Dedifferentiated amniotic fluid mesenchymal stem cell (primary cell): ENCODE measurements at regions not wholly inside any gene's neighbourhood (a gene's known extent, or its start where the extent isn't known, plus 50 kb on each side); places are given as distances from the start of the nearest gene placed in this dataset.

Experiments
- DNase-seq: peaks from one replicate; pipeline ENCODE4 v3.0.0-alpha.2; 2016; ENCODE audit errors: extremely low spot score

GRCh38 chr18:28723506-28723905, 546.6 kb upstream of the CDH2 start:
- DNase-seq = no peak

DNA sequence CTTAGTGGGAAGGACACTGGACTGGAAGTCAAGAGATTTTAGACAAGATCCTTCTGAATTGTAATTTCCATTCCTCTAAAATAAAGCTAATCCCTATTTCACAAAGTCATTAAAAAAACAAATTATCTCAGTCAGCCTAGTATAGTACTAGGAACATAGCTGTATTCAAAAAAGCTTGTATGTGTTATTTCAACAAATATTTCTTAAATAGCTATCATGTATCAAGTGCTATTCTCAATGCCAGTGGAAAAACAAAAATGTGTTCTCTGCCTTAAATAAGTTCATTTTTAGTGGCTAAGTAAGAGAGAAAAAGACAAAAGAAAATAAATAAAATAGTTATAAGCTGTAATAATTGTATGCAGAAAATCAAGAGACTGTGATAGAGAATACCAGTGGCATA, 541.8 kb upstream of the CDH2 start:
- DNase-seq = peak; percentile 38

DNA sequence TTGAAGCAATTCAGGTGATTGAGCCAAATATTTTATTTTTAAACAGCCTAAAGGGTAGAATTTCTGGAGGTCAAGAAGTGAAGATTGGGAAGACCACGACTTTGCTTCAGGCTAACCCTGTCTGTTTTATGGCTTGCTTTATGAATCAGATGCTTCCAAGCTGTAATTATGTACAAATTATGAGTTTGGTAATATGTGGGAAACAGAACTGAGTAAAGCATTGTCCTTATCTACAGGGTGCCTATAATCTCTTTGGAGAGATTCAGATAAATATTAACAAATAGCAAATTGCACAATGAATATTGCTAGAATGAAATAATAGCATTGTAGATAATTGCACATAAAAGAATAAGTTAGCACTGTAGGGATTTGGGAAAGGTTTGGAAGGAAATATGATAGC, 539.4 kb upstream of the CDH2 start:
- no peak for DNase-seq

DNA sequence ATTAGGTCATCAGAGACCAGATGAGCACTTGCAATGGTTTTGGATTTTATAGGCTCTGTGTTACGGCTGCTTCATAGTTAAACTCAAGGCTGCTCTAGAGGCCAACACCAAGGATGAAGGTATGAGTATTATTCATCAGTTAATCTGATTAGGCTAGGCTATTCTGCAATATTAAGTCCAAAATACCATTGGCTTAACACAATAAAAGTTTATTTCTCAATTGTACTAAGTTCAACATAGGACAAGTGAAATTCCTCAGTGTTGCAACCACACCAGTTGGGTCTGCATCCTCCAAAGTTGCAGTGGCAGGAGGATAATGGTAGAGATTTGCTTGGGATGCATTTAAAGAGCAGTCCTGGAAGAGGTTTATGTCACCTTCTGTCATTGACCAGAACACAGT, 538.3 kb upstream of the CDH2 start:
- DNase-seq = no peak

DNA sequence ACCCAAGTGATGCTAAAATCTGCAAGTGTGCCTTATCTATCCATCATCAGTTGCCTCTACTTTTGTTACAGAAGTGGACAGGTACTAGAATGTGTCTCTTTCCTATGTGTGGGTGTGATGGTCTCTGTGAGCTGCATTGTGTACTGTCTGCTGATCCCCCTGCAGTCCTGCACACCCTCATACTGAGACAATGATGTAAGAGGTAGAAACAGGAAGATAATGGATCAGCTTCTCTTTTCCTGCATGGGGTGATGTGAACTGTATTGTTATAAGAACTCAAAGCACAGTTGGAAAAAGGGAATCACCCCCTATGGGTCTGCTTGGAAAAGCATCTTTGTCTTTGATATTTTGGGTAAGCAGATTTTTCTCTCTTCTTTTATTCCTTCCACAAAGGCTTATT, 537.6 kb upstream of the CDH2 start:
- no peak for DNase-seq

DNA sequence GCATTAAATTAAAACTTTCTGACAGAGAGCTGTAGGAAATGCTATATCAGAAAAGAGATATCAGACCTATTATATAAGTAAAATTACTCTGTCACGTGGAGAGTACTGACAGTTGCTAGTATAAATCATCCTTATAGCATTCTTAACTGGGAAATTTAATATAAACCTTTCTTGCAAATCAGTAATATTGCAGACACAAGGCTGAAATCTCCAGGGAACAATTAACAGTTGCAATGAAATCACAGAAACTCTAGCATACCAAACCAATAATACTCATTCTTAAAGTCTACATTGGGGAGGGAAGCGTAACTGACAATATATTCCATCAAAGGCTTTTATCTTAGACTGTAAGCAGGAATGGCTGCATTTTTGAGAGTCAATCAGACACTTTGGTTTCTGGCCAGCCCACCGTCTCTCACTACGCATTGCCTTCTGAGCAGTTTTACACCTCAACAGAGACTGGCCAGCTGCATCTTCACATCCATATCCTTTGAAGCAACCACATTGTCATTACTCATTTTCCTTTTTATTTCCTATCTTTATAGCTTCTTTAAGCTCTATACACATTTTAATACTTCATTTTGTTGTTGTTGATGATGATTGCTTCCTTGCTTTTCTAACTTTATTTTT, 536.0 kb upstream of the CDH2 start:
- DNase-seq = no peak

DNA sequence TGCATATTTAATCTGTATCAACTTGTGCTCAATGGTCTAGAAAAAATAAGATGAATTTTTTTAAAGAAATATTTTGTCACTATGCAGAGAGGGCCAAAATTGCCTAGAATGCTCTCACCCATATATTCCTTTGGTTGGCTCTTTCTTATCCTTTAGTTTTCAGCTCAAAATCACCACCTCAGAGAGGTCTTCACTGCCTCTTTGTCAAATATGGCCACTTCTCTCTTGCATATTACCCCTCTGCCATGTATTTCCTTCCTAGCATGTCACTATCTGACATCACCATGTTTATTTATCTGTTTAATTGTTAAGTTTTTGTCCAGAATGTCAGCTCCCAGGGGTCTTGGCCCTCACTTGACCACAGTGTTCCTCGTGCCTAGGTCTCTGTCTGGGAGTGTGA, 535.2 kb upstream of the CDH2 start:
- DNase-seq = no peak

GRCh38 chr18:28711096-28711495, 534.2 kb upstream of the CDH2 start:
- DNase-seq = no peak

GRCh38 chr18:28707006-28707405, 530.1 kb upstream of the CDH2 start:
- DNase-seq = no peak

DNA sequence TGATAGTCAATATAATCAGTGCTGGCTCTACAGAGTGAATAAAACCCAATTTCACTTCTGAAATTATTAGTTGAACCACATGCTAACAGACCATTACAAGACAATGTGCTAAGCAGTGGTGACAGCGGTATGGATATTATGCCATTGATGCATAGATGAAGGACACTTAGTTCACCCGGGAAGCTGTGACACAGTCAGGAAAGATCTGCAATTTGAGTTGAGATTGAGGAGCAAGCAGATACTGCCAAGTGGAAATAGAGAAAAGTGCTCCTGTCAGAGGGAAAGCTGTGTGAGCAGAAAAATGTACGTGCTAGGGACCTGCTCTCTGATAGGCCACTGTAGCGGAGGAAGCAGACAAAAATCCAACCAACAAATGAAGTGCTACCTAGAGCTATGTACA, 529.5 kb upstream of the CDH2 start:
- DNase-seq = no peak

DNA sequence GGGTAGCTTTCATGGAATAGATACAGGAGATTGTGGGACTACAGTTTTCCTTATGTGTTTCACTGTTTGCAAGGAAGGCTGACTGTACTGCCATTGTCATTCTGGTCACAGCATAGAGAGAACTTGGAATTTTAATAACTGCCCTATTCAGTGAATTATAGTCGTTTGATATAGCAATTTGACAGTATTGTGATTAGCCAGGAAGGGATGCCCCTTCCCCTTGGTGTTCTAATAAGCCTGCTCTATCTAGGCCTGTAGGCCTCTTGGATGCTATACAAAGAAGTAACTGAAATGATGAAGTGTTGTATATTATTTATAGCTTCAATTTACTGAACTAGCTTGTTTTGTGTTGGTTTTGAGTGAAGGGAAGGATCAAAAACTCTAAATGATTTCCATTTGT, 528.6 kb upstream of the CDH2 start:
- no peak for DNase-seq

- no peak for DNase-seq
Observed at GRCh38 chr18:28692337-28692736, 515.4 kb upstream of the CDH2 start.

DNA sequence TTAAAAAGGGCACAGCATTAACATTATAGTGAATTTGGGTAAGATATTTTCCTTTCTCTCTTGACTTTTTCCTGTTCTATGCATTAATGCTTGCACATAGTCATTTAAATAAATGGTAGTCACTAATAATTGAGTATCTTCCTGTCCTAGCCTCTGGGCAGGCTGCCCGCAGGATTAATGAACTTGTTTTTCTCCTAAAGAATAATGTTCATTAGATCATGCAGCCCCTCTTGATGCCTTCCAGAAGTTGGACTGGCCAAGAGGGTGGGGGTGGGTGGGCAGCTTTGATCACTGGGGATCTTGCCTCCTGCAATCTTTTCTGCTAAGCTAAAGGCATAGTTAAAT, 514.5 kb upstream of the CDH2 start:
- DNase-seq = no peak

DNA sequence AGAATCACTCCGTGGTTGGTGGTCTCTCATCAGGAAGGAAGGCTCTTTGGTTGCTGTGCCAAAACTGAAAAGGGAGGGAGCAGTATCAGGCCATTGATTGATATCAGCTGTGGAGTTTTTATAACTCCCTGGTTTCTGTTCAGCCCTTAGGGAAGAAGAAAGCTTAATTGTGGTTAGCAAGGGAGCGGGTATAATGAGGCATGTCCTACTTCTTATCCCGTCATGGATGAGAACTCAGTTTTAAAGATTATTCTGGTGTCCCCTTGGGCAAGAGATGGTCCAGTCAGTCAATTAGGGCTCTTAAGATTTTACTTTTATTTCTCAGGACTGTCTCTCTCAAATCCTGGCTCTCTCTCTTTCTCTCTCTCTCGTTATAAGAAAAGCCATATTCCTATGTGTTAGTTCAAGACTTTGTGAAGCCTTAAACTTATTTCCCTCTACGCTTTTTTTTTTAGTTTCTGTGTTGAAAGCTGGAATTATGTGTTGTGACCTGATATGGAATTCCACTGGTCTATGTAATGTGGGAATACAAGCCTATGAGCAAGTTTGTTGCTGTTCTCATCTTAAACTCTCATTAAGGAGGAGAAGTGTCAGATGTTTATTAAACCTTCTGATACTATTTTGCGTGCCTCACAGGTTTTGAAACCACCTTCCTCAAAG, 514.0 kb upstream of the CDH2 start:
- DNase-seq = no peak

DNA sequence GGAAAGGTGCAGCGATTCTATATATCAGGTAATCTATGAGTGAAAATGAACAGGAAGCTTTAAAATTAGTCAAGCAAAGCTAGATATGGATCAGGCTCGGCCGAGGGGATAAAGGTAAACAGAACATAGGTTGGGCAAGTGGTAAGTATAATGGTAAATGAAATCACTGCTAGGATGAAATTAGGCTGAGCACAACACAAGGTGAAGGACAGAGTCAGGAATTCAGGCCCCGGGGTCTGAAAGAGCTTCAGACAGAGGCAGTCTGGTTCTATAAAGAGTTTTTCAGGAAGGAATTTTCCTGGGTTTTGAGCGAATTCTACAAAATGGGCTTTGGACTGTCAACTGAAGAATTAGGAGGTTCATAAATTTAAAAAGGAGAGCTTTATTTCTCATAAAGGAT, 513.2 kb upstream of the CDH2 start:
- DNase-seq = no peak

DNA sequence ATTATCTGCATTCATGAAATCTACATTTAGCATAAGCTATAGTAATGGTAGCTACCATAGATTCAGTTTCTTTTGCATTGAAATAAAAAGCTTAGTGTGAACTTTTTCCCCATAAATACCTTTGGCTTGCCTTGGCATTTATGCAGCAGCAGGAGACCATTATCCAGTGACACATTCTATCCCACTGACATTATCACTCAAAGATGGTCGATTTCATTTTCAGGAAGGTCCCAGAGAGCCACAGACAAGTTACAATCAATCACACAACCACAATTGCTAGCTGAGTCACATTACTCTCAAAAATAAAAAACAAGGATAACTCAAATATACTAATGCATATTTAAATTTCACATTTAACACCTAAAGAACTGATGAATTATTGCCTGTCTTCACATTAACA, 512.7 kb upstream of the CDH2 start:
- no peak for DNase-seq

DNA sequence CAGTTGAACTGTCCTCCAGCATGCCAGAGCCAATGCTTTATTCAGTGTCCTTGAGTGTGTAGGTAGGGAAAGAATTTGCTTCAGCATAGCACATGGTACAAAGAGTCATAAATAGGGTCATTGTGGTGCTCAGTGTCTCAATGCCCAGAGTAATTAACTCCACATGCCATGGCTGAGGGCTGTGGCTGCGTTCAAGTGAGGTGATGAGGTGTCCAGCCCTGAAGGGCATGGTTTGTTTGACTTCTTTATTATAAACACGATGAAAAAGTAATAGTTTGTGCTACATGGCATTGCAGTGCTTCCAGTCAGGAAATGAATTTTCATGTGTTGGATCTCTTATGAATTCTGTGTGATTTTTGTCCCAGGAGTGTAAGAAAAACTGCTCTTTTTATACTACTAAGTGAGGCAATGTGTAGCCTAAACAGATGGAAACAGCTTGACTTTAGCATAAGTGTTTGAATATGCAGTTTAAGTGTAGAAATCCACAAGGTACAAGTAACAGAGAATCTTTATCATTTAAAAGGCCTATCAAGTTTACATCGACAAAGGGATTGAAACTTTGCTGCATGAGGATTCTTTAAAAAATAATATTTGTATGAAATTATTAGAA, 507.9 kb upstream of the CDH2 start:
- DNase-seq = no peak

GRCh38 chr18:28682912-28683311, 506.0 kb upstream of the CDH2 start:
- DNase-seq = no peak

DNA sequence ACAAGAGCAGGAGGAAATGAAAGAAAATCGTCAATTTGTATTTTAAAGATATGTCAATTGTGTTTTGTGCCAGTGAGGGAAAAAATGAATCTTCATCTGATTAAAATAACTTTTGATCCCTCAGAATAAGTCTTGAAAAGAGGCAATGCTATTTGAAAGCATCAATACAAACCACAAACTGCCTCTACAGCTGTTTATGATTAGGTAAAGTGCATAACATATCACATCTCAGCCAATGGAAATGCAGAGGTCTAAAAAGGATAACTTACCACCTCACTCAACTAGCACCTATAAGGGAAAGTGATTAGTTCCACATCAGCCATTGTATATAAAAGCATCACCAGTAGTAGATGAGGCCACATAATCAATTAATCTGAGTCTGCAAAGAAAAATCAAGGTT, 492.2 kb upstream of the CDH2 start:
- no peak for DNase-seq

DNA sequence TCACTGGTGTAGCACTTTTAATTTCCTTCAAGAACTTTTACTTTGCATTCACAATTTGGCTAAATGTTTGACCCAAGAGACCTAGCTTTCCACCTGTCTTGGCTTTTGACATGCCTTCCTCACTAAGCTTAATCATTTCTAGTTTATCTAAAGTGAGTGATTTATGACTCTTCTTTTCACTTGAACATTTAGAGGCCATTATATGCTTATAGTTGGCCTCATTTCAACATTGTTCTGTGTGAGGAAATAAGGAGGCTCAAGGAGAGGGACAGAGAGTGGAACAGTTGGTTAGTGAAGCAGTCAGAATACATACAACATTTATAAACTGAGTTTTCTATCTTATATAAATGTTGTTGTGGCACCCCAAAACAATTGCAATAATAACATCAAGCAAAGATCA, 489.3 kb upstream of the CDH2 start:
- no peak for DNase-seq

- no peak for DNase-seq
Observed at GRCh38 chr18:28657961-28658360, 481.0 kb upstream of the CDH2 start.

DNA sequence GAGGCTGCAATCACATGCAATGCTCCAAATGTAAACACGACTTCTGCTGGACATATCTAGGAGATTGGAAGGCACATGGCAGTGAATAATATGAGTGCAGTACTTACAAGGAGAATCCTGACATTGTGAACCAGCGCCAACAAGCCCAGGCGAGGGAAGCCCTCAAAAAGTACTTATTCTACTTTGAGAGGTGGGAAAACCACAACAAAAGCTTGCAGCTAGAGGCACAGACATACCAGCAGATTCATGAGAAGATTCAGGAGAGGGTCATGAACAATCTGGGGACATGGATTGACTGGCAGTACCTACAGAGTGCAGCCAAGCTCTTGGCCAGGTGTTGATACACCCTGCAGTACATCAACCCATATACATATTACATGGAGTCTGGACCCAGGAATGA, 475.7 kb upstream of the CDH2 start:
- no peak for DNase-seq

GRCh38 chr18:28651298-28651697, 474.4 kb upstream of the CDH2 start:
- no peak for DNase-seq

DNA sequence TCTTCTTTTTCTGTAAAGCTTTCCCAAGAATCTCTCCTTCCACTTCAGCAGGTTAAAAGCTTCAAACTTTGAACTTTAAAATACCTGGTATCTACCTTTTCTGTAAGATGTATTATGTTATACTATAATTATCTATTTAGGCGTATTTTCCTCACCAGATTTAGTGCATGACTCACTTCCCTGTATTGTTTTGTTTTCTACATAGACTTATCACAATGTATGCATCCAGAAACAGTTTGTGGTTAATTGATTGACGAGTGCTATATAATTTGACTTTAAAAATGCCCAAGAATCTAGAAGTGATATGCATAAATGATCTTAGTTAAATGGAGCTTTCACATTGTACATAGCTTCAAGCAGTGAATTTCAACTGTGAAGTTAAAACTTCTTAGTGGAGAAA, 473.9 kb upstream of the CDH2 start:
- no peak for DNase-seq
